Stomach (tissue), 8 donors: ENCODE measurements at regions not wholly inside any gene's neighbourhood (a gene's known extent, or its start where the extent isn't known, plus 50 kb on each side); places are given as distances from the start of the nearest gene placed in this dataset.

Source experiments
- DNase-seq, 2 donors: peaks; one replicate each; pipeline versions ENCODE4 v3.0.0 to v3.0.0-alpha.2; 2013 to 2019
- H3K27ac ChIP-seq, 5 donors: fragments of 200-600 bp in 4 of 5; sonication (generic) in 4 of 5; one replicate each; pipeline ENCODE4 v1.5.1; 2013 to 2019; ENCODE audit warnings: mild to moderate bottlenecking in 1 of 5, moderate library complexity in 1 of 5
- H3K27me3 ChIP-seq, 3 donors: fragments of 200-600 bp; sonication (generic); one replicate each; pipeline ENCODE4 v1.5.1; 2017 to 2019; ENCODE audit warnings: mixed run types in 1 of 3
- H3K36me3 ChIP-seq, 4 donors: fragments of 200-600 bp; sonication (generic); 1 replicate in 3 of 4; 2 replicates in 1 of 4; pipeline ENCODE4 v1.5.1; 2016 to 2019
- H3K4me1 ChIP-seq, 4 donors: fragments of 200-600 bp; sonication (generic); one replicate each; pipeline ENCODE4 v1.5.1; 2016 to 2019
- H3K4me3 ChIP-seq, 4 donors: fragments of 200-600 bp; sonication (generic) in 3 of 4; one replicate each; pipeline ENCODE4 v1.5.1; 2016 to 2019; ENCODE audit warnings: mild to moderate bottlenecking in 1 of 4
- H3K9me3 ChIP-seq, 4 donors: fragments of 200-600 bp; sonication (generic); one replicate each; pipeline ENCODE4 v1.5.1; 2016 to 2019
- CTCF ChIP-seq, 7 experiments: fragments of 450-650 bp in 4 of 7; fragments of 200-600 bp in 3 of 7; sonication (generic) in 3 of 7; IDR thresholded peaks; one replicate each; pipeline ENCODE4 v1.5.1; 2016 to 2019; ENCODE audit warnings: antibody characterized with exemption in 7 of 7, control low read depth in 2 of 7, mild to moderate bottlenecking in 1 of 7
- EP300 ChIP-seq: sonication (generic); formaldehyde crosslinking; IDR thresholded peaks from one replicate; pipeline ENCODE4 v1.6.1; 2017; ENCODE audit warnings: antibody characterized with exemption
- POLR2A ChIP-seq, 4 donors: fragments of 450-650 bp; IDR thresholded peaks; one replicate each; pipeline ENCODE4 v1.6.1; 2016; ENCODE audit warnings: antibody characterized with exemption in 4 of 4, control low read depth in 2 of 4, mild to moderate bottlenecking in 1 of 4, moderate library complexity in 1 of 4
- POLR2AphosphoS5 ChIP-seq, 3 donors: sonication (generic); formaldehyde crosslinking; IDR thresholded peaks; one replicate each; pipeline ENCODE4 v1.6.1; 2016; ENCODE audit warnings: antibody characterized with exemption in 3 of 3
- WGBS, 5 donors: extraction: QIAGEN DNeasy Blood & Tissue Kit in 3 of 5; methylation state at CpG; one replicate each; pipeline versions ENCODE4 v1.1.5 to v1.1.7; 2013 to 2018; 5-methylcytosine and 5-hydroxymethylcytosine counted together
- intact Hi-C: fragments of 100-400 bp; cut with DNase I; formaldehyde crosslinking; loops from one replicate; pipeline ENCODE4 v1.15.1; 2023; ENCODE audit warnings: low total_unique reads
- donor health status: healthy with polysubstance abuse.
- donor health status: Bipolar disorder and iron deficiency.
- donor health status: healthy.

GRCh38 chr4:184934961-184935360 is 83.3 kb upstream of the HELT start:
- WGBS, 5 donors = 87 to 96% (median 90%) methylated on average over 5 of the region's 5 CpGs
- H3K4me1 ChIP-seq = peaks cover 0 to 18% (median 4%) of the 10 kb centered on the region in 4 donors
- no peak for DNase-seq
- H3K9me3 ChIP-seq = no peaks in the 10 kb centered on the region
- no peak for TF ChIP-seq CTCF (IDR thresholded peaks at IDR 0.05)
- no peak for TF ChIP-seq EP300
- no peak for TF ChIP-seq POLR2AphosphoS5 (IDR thresholded peaks at IDR 0.05)
- TF ChIP-seq POLR2A (IDR thresholded peaks at IDR 0.05) = no peak
- no peaks in the 10 kb centered on the region for H3K36me3 ChIP-seq
- no peak overlapping the region for H3K4me3 ChIP-seq
- no peaks in the 10 kb centered on the region for H3K27me3 ChIP-seq
- intact Hi-C loops = no loop called here
- H3K27ac ChIP-seq = no peak overlapping the region

GRCh38 chr4:184936071-184936470 is 82.2 kb upstream of the HELT start:
- Histone ChIP-seq H3K36me3 (no peaks in the 10 kb centered on the region), H3K9me3 (no peaks in the 10 kb centered on the region), H3K27me3 (no peaks in the 10 kb centered on the region), H3K27ac (no peak overlapping the region), H3K4me1 (peaks cover 0 to 18% (median 4%) of the 10 kb centered on the region in 4 donors), H3K4me3 (no peak overlapping the region)
- no peak for DNase-seq
- intact Hi-C loops = no loop called here
- WGBS, 5 donors = 63 to 81% (median 72%) methylated on average over 5 to 6 of the region's 6 CpGs
- no peak for TF ChIP-seq POLR2AphosphoS5 (IDR thresholded peaks at IDR 0.05)
- no peak for TF ChIP-seq CTCF (IDR thresholded peaks at IDR 0.05)
- TF ChIP-seq POLR2A (IDR thresholded peaks at IDR 0.05) = no peak
- no peak for TF ChIP-seq EP300

- Histone ChIP-seq H3K4me3 (no peak overlapping the region), H3K36me3 (no peaks in the 10 kb centered on the region), H3K4me1 (peaks cover 0 to 18% (median 4%) of the 10 kb centered on the region in 4 donors), H3K9me3 (no peaks in the 10 kb centered on the region), H3K27me3 (no peaks in the 10 kb centered on the region), H3K27ac (peak overlapping the region in 1 of 5 donors; percentile 11)
- intact Hi-C loops = no loop called here
- WGBS, 5 donors = 11 to 41% (median 23%) methylated on average over 1 of the region's 1 CpG
- DNase-seq = peak in 1 of 2 donors; percentile 51
- TF ChIP-seq POLR2AphosphoS5 (IDR thresholded peaks at IDR 0.05) = no peak
Measured at GRCh38 chr4:184937030-184937710, 81.1 kb upstream of the HELT start.

- intact Hi-C loops = no loop called here
- WGBS, 5 donors = 27 to 39% (median 29%) methylated on average over 10 of the region's 10 CpGs
- H3K36me3 ChIP-seq = no peaks in the 10 kb centered on the region
- DNase-seq = peak in 1 of 2 donors; percentile 34
- H3K27ac ChIP-seq = peak overlapping the region in 1 of 5 donors; percentile 11
- no peaks in the 10 kb centered on the region for H3K9me3 ChIP-seq
- no peak for TF ChIP-seq CTCF (IDR thresholded peaks at IDR 0.05)
- no peak for TF ChIP-seq POLR2A (IDR thresholded peaks at IDR 0.05)
- no peak for TF ChIP-seq POLR2AphosphoS5 (IDR thresholded peaks at IDR 0.05)
- TF ChIP-seq EP300 = no peak
- peaks cover 0 to 18% (median 4%) of the 10 kb centered on the region in 4 donors for H3K4me1 ChIP-seq
- no peaks in the 10 kb centered on the region for H3K27me3 ChIP-seq
- no peak overlapping the region for H3K4me3 ChIP-seq
Measured at GRCh38 chr4:184937745-184938144, 80.5 kb upstream of the HELT start.

GRCh38 chr4:184938871-184939270 is 79.4 kb upstream of the HELT start:
- no peak for DNase-seq
- intact Hi-C loops = no loop called here
- WGBS, 5 donors = 90 to 96% (median 93%) methylated on average over 7 of the region's 7 CpGs
- no peaks in the 10 kb centered on the region for H3K27me3 ChIP-seq
- no peak overlapping the region for H3K27ac ChIP-seq
- H3K9me3 ChIP-seq = no peaks in the 10 kb centered on the region
- TF ChIP-seq CTCF (IDR thresholded peaks at IDR 0.05) (no peak), POLR2A (IDR thresholded peaks at IDR 0.05) (no peak)
- peaks cover 0 to 18% (median 4%) of the 10 kb centered on the region in 4 donors for H3K4me1 ChIP-seq
- no peak overlapping the region for H3K4me3 ChIP-seq
- H3K36me3 ChIP-seq = no peaks in the 10 kb centered on the region
